ENCODE measurements at regions not wholly inside any gene's neighbourhood (a gene's known extent, or its start where the extent isn't known, plus 50 kb on each side); places are given as distances from the start of the nearest gene placed in this dataset.

DNA sequence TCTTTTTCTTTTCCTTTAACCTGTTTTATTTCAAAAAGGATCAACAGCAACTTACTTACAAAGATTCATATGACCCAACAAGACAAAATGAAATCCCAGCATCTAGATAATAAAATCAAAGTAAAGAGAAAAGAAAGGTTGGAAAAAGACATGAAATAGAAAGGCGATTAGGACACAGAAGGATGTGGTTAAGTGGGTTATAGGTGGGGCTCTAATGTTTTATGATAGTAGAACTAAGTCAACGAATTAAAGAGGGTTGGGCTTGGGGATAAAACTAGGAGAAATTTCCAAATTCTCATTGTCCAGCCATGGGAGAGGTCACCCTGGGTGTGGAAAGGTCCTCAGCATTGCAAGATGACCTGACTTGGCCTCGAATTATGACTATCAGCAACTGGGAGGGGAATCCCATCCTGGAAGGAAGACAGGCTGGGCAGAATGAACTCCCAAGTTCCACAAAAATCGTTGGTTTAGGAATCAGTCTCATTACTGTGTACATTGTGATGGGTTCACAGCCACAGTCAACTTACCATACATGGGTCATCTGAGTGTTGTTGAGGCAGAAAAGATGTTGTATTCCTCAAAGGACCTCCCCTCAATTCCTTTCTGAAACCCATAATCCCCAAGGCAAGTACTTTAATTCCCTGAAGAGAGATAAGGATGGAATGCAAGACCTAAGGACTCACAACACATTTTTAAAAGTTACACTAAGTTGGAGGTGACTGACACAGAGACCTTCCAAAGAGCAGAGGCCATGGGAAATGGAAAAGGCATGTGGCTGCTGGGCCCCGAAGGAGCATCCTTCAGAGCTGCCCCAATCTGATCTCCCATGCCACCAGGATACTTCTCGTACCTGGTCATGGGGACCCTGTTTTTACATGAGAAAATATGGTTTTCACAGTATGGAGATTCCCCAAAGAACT, 167.6 kb downstream of the UXS1 start:
- Mint-ChIP-seq H3K4me1 (peaks cover 5% of the 10 kb centered on the region), H3K9me3 (peaks cover 1% of the 10 kb centered on the region), H3K27me3 (ENCODE audit: insufficient read depth, low read depth) (peaks cover 7% of the 10 kb centered on the region), H3K27ac (no peak overlapping the region), H3K36me3 (no peaks in the 10 kb centered on the region), H3K4me3 (no peak overlapping the region)
- H2AFZ ChIP-seq (replicated peaks) = no peak overlapping the region
- H3K27ac ChIP-seq = no peak overlapping the region
- H3K9ac ChIP-seq = no peak overlapping the region
- H3K4me3 ChIP-seq = no peak overlapping the region
- no peaks in the 10 kb centered on the region for H3K27me3 ChIP-seq
- DNase-seq (ENCODE audit: low spot score) = no peak
- no peak overlapping the region for H3K4me2 ChIP-seq
- no peaks in the 10 kb centered on the region for H3K9me3 ChIP-seq (ENCODE audit: low read depth)
- H3K36me3 ChIP-seq = no peaks in the 10 kb centered on the region
- TF ChIP-seq, protein P1, sequence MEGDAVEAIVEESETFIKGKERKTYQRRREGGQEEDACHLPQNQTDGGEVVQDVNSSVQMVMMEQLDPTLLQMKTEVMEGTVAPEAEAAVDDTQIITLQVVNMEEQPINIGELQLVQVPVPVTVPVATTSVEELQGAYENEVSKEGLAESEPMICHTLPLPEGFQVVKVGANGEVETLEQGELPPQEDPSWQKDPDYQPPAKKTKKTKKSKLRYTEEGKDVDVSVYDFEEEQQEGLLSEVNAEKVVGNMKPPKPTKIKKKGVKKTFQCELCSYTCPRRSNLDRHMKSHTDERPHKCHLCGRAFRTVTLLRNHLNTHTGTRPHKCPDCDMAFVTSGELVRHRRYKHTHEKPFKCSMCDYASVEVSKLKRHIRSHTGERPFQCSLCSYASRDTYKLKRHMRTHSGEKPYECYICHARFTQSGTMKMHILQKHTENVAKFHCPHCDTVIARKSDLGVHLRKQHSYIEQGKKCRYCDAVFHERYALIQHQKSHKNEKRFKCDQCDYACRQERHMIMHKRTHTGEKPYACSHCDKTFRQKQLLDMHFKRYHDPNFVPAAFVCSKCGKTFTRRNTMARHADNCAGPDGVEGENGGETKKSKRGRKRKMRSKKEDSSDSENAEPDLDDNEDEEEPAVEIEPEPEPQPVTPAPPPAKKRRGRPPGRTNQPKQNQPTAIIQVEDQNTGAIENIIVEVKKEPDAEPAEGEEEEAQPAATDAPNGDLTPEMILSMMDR (IDR thresholded peaks at IDR 0.05) = no peak
- TF ChIP-seq EZH2phosphoT487 (IDR thresholded peaks at IDR 0.05) = no peak
- TF ChIP-seq EZH2 (IDR thresholded peaks at IDR 0.05) = no peak
- H4K20me1 ChIP-seq (ENCODE audit: low read depth) = no peaks in the 10 kb centered on the region
- H3K4me1 ChIP-seq = no peaks in the 10 kb centered on the region
- no peaks in the 10 kb centered on the region for H3F3A ChIP-seq (ENCODE audit: low read depth)
- no peaks in the 10 kb centered on the region for H3K79me2 ChIP-seq (ENCODE audit: low read depth)

DNA sequence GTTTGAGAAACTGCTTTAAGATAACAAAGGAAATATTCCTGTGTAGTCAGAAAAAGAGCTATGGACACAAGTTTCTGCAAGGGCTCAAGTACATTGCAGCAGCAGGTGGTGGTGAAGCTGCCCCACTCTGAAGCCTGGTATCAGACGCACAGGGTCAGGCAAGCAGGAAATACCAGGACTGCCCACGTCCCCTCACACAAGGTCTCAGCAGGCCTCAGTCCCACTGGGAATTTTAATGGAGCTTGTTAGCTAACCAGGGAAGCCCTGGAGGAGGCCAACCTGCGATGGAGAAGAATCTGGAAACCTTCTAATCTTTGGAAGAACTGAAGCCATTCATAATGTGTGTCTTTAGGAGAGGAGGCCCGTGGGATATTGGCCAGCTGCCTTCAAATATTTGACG, 168.3 kb downstream of the UXS1 start:
- Histone ChIP-seq H3K27ac (no peak overlapping the region), H2AFZ (replicated peaks) (no peak overlapping the region), H3K4me2 (no peak overlapping the region), H3K9me3 (ENCODE audit: low read depth) (no peaks in the 10 kb centered on the region), H3K9ac (no peak overlapping the region), H3K79me2 (ENCODE audit: low read depth) (no peaks in the 10 kb centered on the region), H3K4me1 (peaks cover 5% of the 10 kb centered on the region), H4K20me1 (ENCODE audit: low read depth) (no peaks in the 10 kb centered on the region), H3K36me3 (no peaks in the 10 kb centered on the region), H3K27me3 (no peaks in the 10 kb centered on the region), H3F3A (ENCODE audit: low read depth) (no peaks in the 10 kb centered on the region), H3K4me3 (no peak overlapping the region)
- Mint-ChIP-seq H3K9me3 (peaks cover 1% of the 10 kb centered on the region), H3K4me1 (peaks cover 12% of the 10 kb centered on the region), H3K27ac (no peak overlapping the region), H3K27me3 (ENCODE audit: insufficient read depth, low read depth) (peaks cover 5% of the 10 kb centered on the region), H3K36me3 (no peaks in the 10 kb centered on the region), H3K4me3 (no peak overlapping the region)
- TF ChIP-seq EZH2 (IDR thresholded peaks at IDR 0.05) (no peak), EZH2phosphoT487 (IDR thresholded peaks at IDR 0.05) (no peak)
- TF ChIP-seq, protein P1 (IDR thresholded peaks at IDR 0.05) = no peak
- no peak for DNase-seq (ENCODE audit: low spot score)

DNA sequence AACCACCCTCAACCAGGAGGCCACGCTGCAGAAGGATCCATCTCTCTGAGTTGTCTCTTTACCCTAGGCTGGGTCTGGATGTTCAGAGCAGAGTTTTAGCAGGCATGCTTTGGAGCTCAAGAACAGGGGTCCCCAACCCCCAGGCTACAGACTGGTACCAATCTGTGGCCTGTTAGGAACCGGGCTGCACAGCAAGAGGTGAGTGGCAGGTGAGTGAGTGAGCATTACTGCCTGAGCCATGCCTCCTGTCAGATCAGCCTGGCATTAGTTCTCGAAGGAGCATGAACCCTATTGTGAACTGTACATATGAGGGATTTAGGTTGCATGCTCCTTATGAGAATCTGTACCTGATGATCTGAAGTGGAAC, 172.5 kb downstream of the UXS1 start:
- H3K27me3 Mint-ChIP-seq (ENCODE audit: insufficient read depth, low read depth) = no peaks in the 10 kb centered on the region
- H3K4me3 Mint-ChIP-seq = no peak overlapping the region
- Histone ChIP-seq H3K9ac (no peak overlapping the region), H3F3A (ENCODE audit: low read depth) (no peaks in the 10 kb centered on the region), H2AFZ (replicated peaks) (no peak overlapping the region), H3K4me1 (peaks cover 13% of the 10 kb centered on the region), H3K27me3 (no peaks in the 10 kb centered on the region), H3K4me3 (no peak overlapping the region), H3K79me2 (ENCODE audit: low read depth) (no peaks in the 10 kb centered on the region), H3K9me3 (ENCODE audit: low read depth) (no peaks in the 10 kb centered on the region), H4K20me1 (ENCODE audit: low read depth) (no peaks in the 10 kb centered on the region), H3K36me3 (no peaks in the 10 kb centered on the region), H3K4me2 (no peak overlapping the region), H3K27ac (no peak overlapping the region)
- no peak overlapping the region for H3K27ac Mint-ChIP-seq
- peaks cover 17% of the 10 kb centered on the region for H3K4me1 Mint-ChIP-seq
- DNase-seq (ENCODE audit: low spot score) = no peak
- no peaks in the 10 kb centered on the region for H3K9me3 Mint-ChIP-seq
- TF ChIP-seq, protein P1 (IDR thresholded peaks at IDR 0.05) = no peak
- TF ChIP-seq EZH2 (IDR thresholded peaks at IDR 0.05) (no peak), EZH2phosphoT487 (IDR thresholded peaks at IDR 0.05) (no peak)
- no peaks in the 10 kb centered on the region for H3K36me3 Mint-ChIP-seq

Data from neural progenitor cell (in vitro differentiated cells).